Endodermal cell (in vitro differentiated cells): ENCODE measurements at regions not wholly inside any gene's neighbourhood (a gene's known extent, or its start where the extent isn't known, plus 50 kb on each side); places are given as distances from the start of the nearest gene placed in this dataset.

Source experiments
- DNase-seq: peaks from one replicate; pipeline ENCODE4 v3.0.0-alpha.2; 2017
- H3K27ac ChIP-seq: 2 replicates; pipeline ENCODE4 v1.5.1; 2013; ENCODE audit warnings: mild to moderate bottlenecking, low read depth, low read length, moderate library complexity
- H3K27me3 ChIP-seq: 2 replicates; pipeline ENCODE4 v1.6.1; 2013; ENCODE audit warnings: mild to moderate bottlenecking, low read length, moderate library complexity; ENCODE audit not compliant: insufficient read depth, control insufficient read depth, poor library complexity, severe bottlenecking
- H3K36me3 ChIP-seq: 2 replicates; pipeline ENCODE4 v1.7.0; 2013; ENCODE audit warnings: mild to moderate bottlenecking, low read length, moderate library complexity; ENCODE audit not compliant: control insufficient read depth, insufficient read depth
- H3K4me1 ChIP-seq: one replicate; pipeline ENCODE4 v1.7.0; 2013; ENCODE audit warnings: low read length; ENCODE audit not compliant: control insufficient read depth, insufficient read depth
- H3K4me3 ChIP-seq: 2 replicates; pipeline ENCODE4 v1.5.1; 2013; ENCODE audit warnings: mild to moderate bottlenecking, low read length, moderate library complexity
- H3K9ac ChIP-seq: 2 replicates; pipeline ENCODE4 v1.6.1; 2013; ENCODE audit warnings: mild to moderate bottlenecking, low read length, moderate library complexity; ENCODE audit not compliant: poor library complexity, severe bottlenecking; ENCODE audit errors: extremely low read depth
- H3K9me3 ChIP-seq: 2 replicates; pipeline ENCODE4 v1.6.1; 2013; ENCODE audit warnings: mild to moderate bottlenecking, low read length, moderate library complexity; ENCODE audit not compliant: control insufficient read depth
- H3K27ac Mint-ChIP-seq: 2 replicates; pipeline ENCODE4 v1.8.0; 2020; ENCODE audit warnings: mixed read lengths
- H3K27me3 Mint-ChIP-seq: 2 replicates; pipeline ENCODE4 v1.8.0; 2021; ENCODE audit warnings: mild to moderate bottlenecking, mixed read lengths; ENCODE audit not compliant: insufficient read depth
- H3K36me3 Mint-ChIP-seq: 2 replicates; pipeline ENCODE4 v1.8.0; 2020; ENCODE audit warnings: low read depth, mixed read lengths
- H3K4me1 Mint-ChIP-seq: 2 replicates; pipeline ENCODE4 v1.8.0; 2020; ENCODE audit warnings: mixed read lengths
- H3K4me3 Mint-ChIP-seq: 2 replicates; pipeline ENCODE4 v1.8.0; 2020; ENCODE audit warnings: mild to moderate bottlenecking, moderate library complexity, mixed read lengths
- H3K9me3 Mint-ChIP-seq: 2 replicates; pipeline ENCODE4 v1.8.0; 2020; ENCODE audit warnings: mild to moderate bottlenecking, mixed read lengths
- WGBS, 2 experiments: methylation state at CpG; one replicate each; pipeline versions ENCODE4 v1.1.5 to v1.1.7; 2013; ENCODE audit warnings: missing lambda C conversion rate in 2 of 2, mixed read lengths in 1 of 2; ENCODE audit not compliant: insufficient coverage in 1 of 2, insufficient read length in 1 of 2; 5-methylcytosine and 5-hydroxymethylcytosine counted together
- TF ChIP-seq, protein P1 (sequence below): fragments of 200-600 bp; sonication (generic); conservative IDR thresholded peaks from 2 replicates; pipeline ENCODE4 v1.5.0; 2021; ENCODE audit warnings: antibody characterized with exemption, mild to moderate bottlenecking

DNA sequence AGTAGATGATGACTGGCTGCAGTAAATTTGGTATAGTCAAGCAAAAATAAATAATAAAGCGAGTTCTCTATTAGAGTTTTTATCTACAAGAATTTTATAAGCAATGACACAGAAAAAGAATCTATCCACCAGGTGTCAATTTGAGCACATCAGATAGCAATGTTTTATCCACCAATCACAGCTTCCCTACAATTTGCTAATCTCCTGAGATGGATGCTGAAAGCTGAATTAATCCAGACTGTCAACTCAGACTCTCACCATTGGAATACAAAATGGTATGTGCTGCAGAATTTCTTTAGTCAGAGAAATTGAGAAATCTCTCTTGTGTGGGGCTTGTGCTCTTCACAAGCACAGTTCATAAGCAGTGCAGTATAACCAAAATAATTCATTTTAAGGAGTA, 888.9 kb upstream of the GHITM start:
- H3K36me3 ChIP-seq = no peaks in the 10 kb centered on the region
- peaks cover 2% of the 10 kb centered on the region for H3K36me3 Mint-ChIP-seq
- H3K27ac ChIP-seq = no peak overlapping the region
- no peaks in the 10 kb centered on the region for H3K27me3 Mint-ChIP-seq
- no peaks in the 10 kb centered on the region for H3K27me3 ChIP-seq
- H3K9me3 ChIP-seq = peaks cover 31% of the 10 kb centered on the region
- H3K4me3 Mint-ChIP-seq = no peak overlapping the region
- DNase-seq = no peak
- no peak overlapping the region for H3K9ac ChIP-seq
- WGBS, 2 experiments = 78% methylated on average over 1 of the region's 1 CpG; no CpG with 5 or more reads in 1 of the 2 experiments
- TF ChIP-seq, protein P1, sequence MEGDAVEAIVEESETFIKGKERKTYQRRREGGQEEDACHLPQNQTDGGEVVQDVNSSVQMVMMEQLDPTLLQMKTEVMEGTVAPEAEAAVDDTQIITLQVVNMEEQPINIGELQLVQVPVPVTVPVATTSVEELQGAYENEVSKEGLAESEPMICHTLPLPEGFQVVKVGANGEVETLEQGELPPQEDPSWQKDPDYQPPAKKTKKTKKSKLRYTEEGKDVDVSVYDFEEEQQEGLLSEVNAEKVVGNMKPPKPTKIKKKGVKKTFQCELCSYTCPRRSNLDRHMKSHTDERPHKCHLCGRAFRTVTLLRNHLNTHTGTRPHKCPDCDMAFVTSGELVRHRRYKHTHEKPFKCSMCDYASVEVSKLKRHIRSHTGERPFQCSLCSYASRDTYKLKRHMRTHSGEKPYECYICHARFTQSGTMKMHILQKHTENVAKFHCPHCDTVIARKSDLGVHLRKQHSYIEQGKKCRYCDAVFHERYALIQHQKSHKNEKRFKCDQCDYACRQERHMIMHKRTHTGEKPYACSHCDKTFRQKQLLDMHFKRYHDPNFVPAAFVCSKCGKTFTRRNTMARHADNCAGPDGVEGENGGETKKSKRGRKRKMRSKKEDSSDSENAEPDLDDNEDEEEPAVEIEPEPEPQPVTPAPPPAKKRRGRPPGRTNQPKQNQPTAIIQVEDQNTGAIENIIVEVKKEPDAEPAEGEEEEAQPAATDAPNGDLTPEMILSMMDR = no peak
- peaks cover 32% of the 10 kb centered on the region for H3K9me3 Mint-ChIP-seq
- no peak overlapping the region for H3K27ac Mint-ChIP-seq
- no peaks in the 10 kb centered on the region for H3K4me1 Mint-ChIP-seq
- no peaks in the 10 kb centered on the region for H3K4me1 ChIP-seq
- H3K4me3 ChIP-seq = no peak overlapping the region

DNA sequence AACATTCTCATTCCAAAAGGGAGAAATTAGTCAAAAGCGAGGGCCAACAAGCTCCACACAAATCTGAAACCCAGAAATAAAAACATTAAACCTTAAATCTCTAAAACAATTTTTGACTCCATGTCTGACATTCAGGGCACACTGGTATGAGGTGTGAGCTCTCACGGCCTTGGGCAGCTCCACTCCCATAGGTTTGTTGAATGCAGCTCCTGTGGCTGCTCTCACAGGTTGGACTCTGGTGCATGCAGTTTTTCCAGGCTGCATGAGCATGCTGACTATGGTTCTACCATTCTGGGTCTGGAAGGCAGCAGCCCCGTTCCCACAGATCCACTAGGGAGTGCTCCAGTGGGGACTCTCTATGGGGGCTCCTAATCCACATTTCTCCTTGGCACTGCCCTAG, 887.1 kb upstream of the GHITM start:
- Histone ChIP-seq H3K4me3 (no peak overlapping the region), H3K9me3 (peaks cover 28% of the 10 kb centered on the region), H3K27ac (no peak overlapping the region), H3K4me1 (no peaks in the 10 kb centered on the region), H3K27me3 (no peaks in the 10 kb centered on the region), H3K36me3 (no peaks in the 10 kb centered on the region), H3K9ac (no peak overlapping the region)
- Mint-ChIP-seq H3K27ac (no peak overlapping the region), H3K36me3 (peaks cover 2% of the 10 kb centered on the region), H3K9me3 (peaks cover 27% of the 10 kb centered on the region), H3K27me3 (no peaks in the 10 kb centered on the region), H3K4me1 (no peaks in the 10 kb centered on the region), H3K4me3 (no peak overlapping the region)
- no peak for DNase-seq
- TF ChIP-seq, protein P1 = no peak
- 89 to 100% methylated on average over 2 to 3 of the region's 3 CpGs for WGBS, 2 experiments

DNA sequence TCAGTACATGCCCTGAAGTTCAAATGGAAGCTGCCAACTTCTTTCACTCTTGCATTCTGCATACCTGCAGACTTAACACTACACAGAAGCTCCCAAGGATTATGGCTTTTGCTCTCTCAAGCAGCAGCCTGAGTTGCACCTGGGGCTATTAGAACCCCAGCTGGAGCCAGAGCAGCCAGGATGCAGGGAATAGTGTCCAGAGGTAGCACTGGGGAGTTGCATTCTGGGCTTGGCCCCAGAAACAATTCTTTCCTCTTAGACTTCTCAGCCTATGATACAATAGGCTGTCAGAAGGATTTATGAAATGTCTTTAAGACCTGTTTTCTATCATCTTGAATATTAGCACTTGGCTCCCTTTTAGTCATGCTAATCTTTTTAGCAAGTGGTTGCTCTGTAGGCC, 886.7 kb upstream of the GHITM start:
- H3K36me3 Mint-ChIP-seq = peaks cover 2% of the 10 kb centered on the region

More for the DNA sequence above, 886.7 kb upstream of the GHITM start:
- H3K9me3 Mint-ChIP-seq = peaks cover 27% of the 10 kb centered on the region
- Histone ChIP-seq H3K27me3 (no peaks in the 10 kb centered on the region), H3K4me1 (no peaks in the 10 kb centered on the region), H3K27ac (no peak overlapping the region), H3K9me3 (peaks cover 28% of the 10 kb centered on the region), H3K36me3 (no peaks in the 10 kb centered on the region), H3K4me3 (peak overlapping the region; percentile 13), H3K9ac (no peak overlapping the region)
- no peaks in the 10 kb centered on the region for H3K4me1 Mint-ChIP-seq
- H3K4me3 Mint-ChIP-seq = no peak overlapping the region
- H3K27me3 Mint-ChIP-seq = no peaks in the 10 kb centered on the region
- H3K27ac Mint-ChIP-seq = no peak overlapping the region
- DNase-seq = no peak
- TF ChIP-seq, protein P1 = no peak
